PC-3 (cell line): ENCODE measurements at regions not wholly inside any gene's neighbourhood (a gene's known extent, or its start where the extent isn't known, plus 50 kb on each side); places are given as distances from the start of the nearest gene placed in this dataset.

ENCODE experiments used
- ATAC-seq: fragments of 200-7000 bp; cut with Tn5 transposase; 2 replicates; pipeline ENCODE4 v1.9.1; 2020; ENCODE audit warnings: mild to moderate bottlenecking, moderate library complexity
- BruUV-seq: library from RNA; stranded (reverse); fragments of 400-500 nt; replicated peaks from 2 replicates; lab custom pipeline; 2021; lab: Mats Ljungman, UMichigan
- CTCF ChIA-PET: fragments of 300-600 bp; sonication (Branson Sonifier 250); formaldehyde crosslinking; loops from one replicate; lab custom pipeline; 2022; ENCODE audit warnings: antibody characterized with exemption; lab: Charles Lee
- POLR2A ChIA-PET: fragments of 300-600 bp; sonication (Branson Sonifier 250); formaldehyde crosslinking; loops from one replicate; lab custom pipeline; 2022; ENCODE audit warnings: antibody characterized with exemption; ENCODE audit not compliant: unreplicated experiment; lab: Charles Lee
- DNase-seq: peaks from one replicate; pipeline ENCODE4 v3.0.0-alpha.2; 2015
- H2AFZ ChIP-seq: fragments of 300-600 bp; sonication (generic); 2 replicates; pipeline ENCODE4 v1.6.0; 2016; ENCODE audit warnings: antibody characterized with exemption, low read length
- H3F3A ChIP-seq: fragments of 300-600 bp; sonication (generic); one replicate; pipeline ENCODE4 v1.6.0; 2017; ENCODE audit warnings: antibody characterized with exemption, low read length, control low read depth, mild to moderate bottlenecking; ENCODE audit not compliant: unreplicated experiment
- H3K27ac ChIP-seq: fragments of 300-600 bp; sonication (generic); 2 replicates; pipeline ENCODE4 v1.5.1; 2016; ENCODE audit warnings: mild to moderate bottlenecking, low read length
- H3K27me3 ChIP-seq: fragments of 300-600 bp; sonication (generic); 2 replicates; pipeline ENCODE4 v1.6.1; 2016; ENCODE audit warnings: low read length, mixed read lengths
- H3K36me3 ChIP-seq: fragments of 300-600 bp; sonication (generic); 2 replicates; pipeline ENCODE4 v1.6.1; 2016; ENCODE audit warnings: low read depth, mixed run types, low read length, mixed read lengths
- H3K4me1 ChIP-seq: fragments of 300-600 bp; sonication (generic); 2 replicates; pipeline ENCODE4 v1.5.1; 2016; ENCODE audit warnings: low read length; ENCODE audit not compliant: insufficient read depth
- H3K4me2 ChIP-seq: fragments of 300-600 bp; sonication (generic); 2 replicates; pipeline ENCODE4 v1.6.0; 2016; ENCODE audit warnings: low read length
- H3K4me3 ChIP-seq: fragments of 300-600 bp; sonication (generic); 2 replicates; pipeline ENCODE4 v1.5.1; 2016; ENCODE audit warnings: mild to moderate bottlenecking, low read length, mixed read lengths
- H3K79me2 ChIP-seq: fragments of 300-600 bp; sonication (generic); 2 replicates; pipeline ENCODE4 v1.6.1; 2017; ENCODE audit warnings: low read length, mixed read lengths
- H3K9ac ChIP-seq: fragments of 300-600 bp; sonication (generic); 2 replicates; pipeline ENCODE4 v1.6.0; 2016; ENCODE audit warnings: mild to moderate bottlenecking, low read length
- H3K9me2 ChIP-seq: fragments of 300-600 bp; sonication (generic); replicated peaks from 2 replicates; pipeline ENCODE4 v1.6.1; 2016; ENCODE audit warnings: mixed run types, low read length, mixed read lengths
- H3K9me3 ChIP-seq: fragments of 300-600 bp; sonication (generic); 2 replicates; pipeline ENCODE4 v1.6.1; 2016; ENCODE audit warnings: low read length, mixed read lengths
- H4K20me1 ChIP-seq: fragments of 300-600 bp; sonication (generic); 2 replicates; pipeline ENCODE4 v1.6.1; 2016; ENCODE audit warnings: low read length, mixed read lengths
- CTCF ChIP-seq: fragments of 300-600 bp; sonication (generic); conservative IDR thresholded peaks from 2 replicates; pipeline ENCODE4 v1.5.1; 2017; ENCODE audit warnings: antibody characterized with exemption, low read depth, mild to moderate bottlenecking, low read length
- EZH2 ChIP-seq: fragments of 300-600 bp; sonication (generic); IDR thresholded peaks from one replicate; pipeline ENCODE4 v1.6.1; 2017; ENCODE audit warnings: antibody characterized with exemption, mild to moderate bottlenecking, low read length; ENCODE audit not compliant: unreplicated experiment
- EZH2phosphoT487 ChIP-seq: fragments of 300-600 bp; sonication (generic); IDR thresholded peaks from 2 replicates; pipeline ENCODE4 v1.6.1; 2018; ENCODE audit warnings: mild to moderate bottlenecking, antibody characterized with exemption, low read length, borderline replicate concordance
- intact Hi-C: fragments of 100-400 bp; cut with micrococcal nuclease; formaldehyde crosslinking; loops from 2 replicates; pipeline ENCODE4 v1.9.0; 2023

GRCh38 chr4:74624351-74625151 is 169.8 kb downstream of the BTC start:
- ATAC-seq (peak; percentile 79), DNase-seq (peak; percentile 91)
- BruUV-seq: TSS peak; percentile 79
- Histone ChIP-seq H2AFZ (no peak overlapping the region), H3K27ac (peak overlapping the region; percentile 100), H3F3A (peaks cover 19% of the 10 kb centered on the region), H3K9me2 (no peaks in the 10 kb centered on the region), H3K27me3 (no peaks in the 10 kb centered on the region), H4K20me1 (no peaks in the 10 kb centered on the region), H3K4me2 (peak overlapping the region; percentile 64), H3K36me3 (no peaks in the 10 kb centered on the region), H3K4me1 (peaks cover 89% of the 10 kb centered on the region), H3K79me2 (no peaks in the 10 kb centered on the region), H3K9ac (peak overlapping the region; percentile 94), H3K4me3 (no peak overlapping the region), H3K9me3 (no peaks in the 10 kb centered on the region)
- ChIA-PET POLR2A (interaction anchor here (0.6 kb wide), 1 partner anchor 226 kb away, joined by 3 read pairs; no protein-coding TSS in a partner anchor), CTCF (interaction anchor here (1.4 kb wide), 1 partner anchor 90 kb away, joined by 4 read pairs; no protein-coding TSS in a partner anchor)
- intact Hi-C loops: loop anchor here (1.0 to 2.0 kb wide), 3 partner anchors 36 to 304 kb away; no protein-coding TSS in a partner anchor
- no peak for TF ChIP-seq EZH2phosphoT487
- TF ChIP-seq EZH2: no peak
- no peak for TF ChIP-seq CTCF

GRCh38 chr4:74625981-74626380 is 168.3 kb downstream of the BTC start:
- ATAC-seq (no peak), DNase-seq (no peak)
- Histone ChIP-seq H3K79me2 (no peaks in the 10 kb centered on the region), H4K20me1 (no peaks in the 10 kb centered on the region), H3K4me2 (peak overlapping the region; percentile 64), H3K36me3 (no peaks in the 10 kb centered on the region), H2AFZ (no peak overlapping the region), H3K9me2 (no peaks in the 10 kb centered on the region), H3K4me3 (no peak overlapping the region), H3K27ac (peak overlapping the region; percentile 100), H3K9ac (peak overlapping the region; percentile 94), H3K9me3 (no peaks in the 10 kb centered on the region), H3F3A (peaks cover 17% of the 10 kb centered on the region), H3K4me1 (peaks cover 79% of the 10 kb centered on the region), H3K27me3 (no peaks in the 10 kb centered on the region)
- intact Hi-C loops: loop anchor here (2.0 kb wide), 2 partner anchors 175 to 305 kb away; no protein-coding TSS in a partner anchor
- no TSS peak for BruUV-seq
- ChIA-PET POLR2A (no interaction called here), CTCF (no interaction called here)
- no peak for TF ChIP-seq CTCF
- TF ChIP-seq EZH2phosphoT487: no peak
- no peak for TF ChIP-seq EZH2

DNA sequence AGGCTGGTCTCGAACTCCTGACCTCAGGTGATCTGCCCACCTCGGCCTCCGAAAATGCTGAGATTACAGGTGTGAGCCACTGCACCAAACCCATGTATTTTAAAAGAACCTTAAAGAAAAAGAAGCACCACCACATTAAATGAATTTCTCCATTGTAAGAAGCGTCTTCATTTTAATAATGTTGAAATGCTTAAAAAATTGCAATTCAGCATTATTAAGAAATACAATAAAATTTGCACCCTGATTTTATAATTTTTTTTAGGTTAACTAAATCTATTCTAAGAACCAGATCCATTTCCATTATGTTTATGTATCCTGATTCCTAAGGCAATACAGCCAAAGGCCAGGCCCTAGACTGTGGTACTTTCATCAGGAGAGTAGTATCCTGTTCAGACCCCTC is 167.2 kb downstream of the BTC start:
- BruUV-seq: no TSS peak
- Histone ChIP-seq H3K36me3 (no peaks in the 10 kb centered on the region), H3F3A (peaks cover 17% of the 10 kb centered on the region), H2AFZ (no peak overlapping the region), H3K4me3 (no peak overlapping the region), H3K27me3 (no peaks in the 10 kb centered on the region), H3K4me1 (peaks cover 79% of the 10 kb centered on the region), H3K4me2 (no peak overlapping the region), H4K20me1 (no peaks in the 10 kb centered on the region), H3K79me2 (no peaks in the 10 kb centered on the region), H3K9ac (peak overlapping the region; percentile 14; the same call in 1 of the 2 replicates), H3K9me2 (no peaks in the 10 kb centered on the region), H3K9me3 (no peaks in the 10 kb centered on the region), H3K27ac (peak overlapping the region; percentile 100)
- ATAC-seq (no peak), DNase-seq (no peak)
- intact Hi-C loops: no loop called here
- POLR2A ChIA-PET: no interaction called here
- TF ChIP-seq EZH2phosphoT487: no peak
- no peak for TF ChIP-seq CTCF
- no peak for TF ChIP-seq EZH2
- CTCF ChIA-PET: no interaction called here
